Anterior cingulate cortex (tissue), 58 donors: ENCODE measurements at regions not wholly inside any gene's neighbourhood (a gene's known extent, or its start where the extent isn't known, plus 50 kb on each side); places are given as distances from the start of the nearest gene placed in this dataset.

Experiments used
- DNase-seq, 58 donors: peaks; one replicate each; lab custom pipeline; 2025; lab: John Stamatoyannopoulos, UW

DNA sequence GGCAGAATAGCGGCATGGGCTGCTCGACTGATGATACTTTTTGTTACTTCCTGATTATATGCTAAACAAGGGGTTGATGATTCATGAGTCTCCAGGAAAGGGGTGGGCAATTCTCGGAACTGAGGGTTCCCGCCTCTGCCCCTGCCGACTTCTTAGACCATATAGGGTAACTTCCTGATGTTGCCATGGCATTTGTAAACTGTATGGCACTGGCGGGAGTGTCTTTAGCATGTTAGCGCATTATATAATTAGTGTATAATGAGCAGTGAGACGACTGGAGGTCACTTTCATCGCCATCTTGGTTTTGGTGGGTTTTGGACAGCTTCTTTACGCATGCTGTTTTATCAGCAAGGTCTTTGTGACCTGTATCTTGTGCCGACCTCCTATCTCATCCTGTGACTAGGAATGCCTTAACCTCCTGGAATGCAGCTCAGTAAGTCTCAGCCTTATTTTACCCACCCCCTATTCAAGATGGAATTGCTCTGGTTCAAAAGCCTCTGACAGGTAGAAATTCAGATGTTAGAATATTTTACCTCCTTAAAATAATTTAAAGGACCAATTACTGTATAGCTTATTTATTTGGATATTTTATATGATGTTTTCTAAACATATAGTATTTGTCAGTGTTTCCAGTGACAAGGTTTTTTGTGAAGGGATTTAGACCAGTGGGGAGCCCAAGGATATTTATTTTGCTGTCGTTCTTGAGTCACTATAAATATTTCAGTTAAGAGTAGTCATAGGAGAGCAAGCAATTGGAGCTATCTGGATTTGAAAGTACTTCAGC is 90.1 kb upstream of the PIK3CG start:
- DNase-seq: no peak

DNA sequence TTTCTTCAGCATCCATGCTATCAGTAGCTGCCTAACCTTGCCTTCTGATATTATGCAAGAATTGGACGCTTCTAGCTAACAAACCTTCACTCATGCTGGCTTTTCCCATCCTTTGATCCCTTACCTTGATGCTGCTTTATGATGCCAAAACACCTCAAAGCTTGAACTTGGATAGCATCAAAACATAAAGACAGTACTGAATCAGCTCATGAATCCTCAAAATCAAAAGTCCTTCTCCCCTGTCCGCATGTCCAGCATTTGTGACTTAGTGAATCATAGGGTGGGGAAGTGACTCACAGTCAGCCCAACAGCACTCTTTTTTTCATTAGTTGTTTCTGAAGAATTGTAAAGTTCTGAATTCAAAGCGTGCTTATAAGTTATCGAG is 89.5 kb upstream of the PIK3CG start:
- DNase-seq: no peak

DNA sequence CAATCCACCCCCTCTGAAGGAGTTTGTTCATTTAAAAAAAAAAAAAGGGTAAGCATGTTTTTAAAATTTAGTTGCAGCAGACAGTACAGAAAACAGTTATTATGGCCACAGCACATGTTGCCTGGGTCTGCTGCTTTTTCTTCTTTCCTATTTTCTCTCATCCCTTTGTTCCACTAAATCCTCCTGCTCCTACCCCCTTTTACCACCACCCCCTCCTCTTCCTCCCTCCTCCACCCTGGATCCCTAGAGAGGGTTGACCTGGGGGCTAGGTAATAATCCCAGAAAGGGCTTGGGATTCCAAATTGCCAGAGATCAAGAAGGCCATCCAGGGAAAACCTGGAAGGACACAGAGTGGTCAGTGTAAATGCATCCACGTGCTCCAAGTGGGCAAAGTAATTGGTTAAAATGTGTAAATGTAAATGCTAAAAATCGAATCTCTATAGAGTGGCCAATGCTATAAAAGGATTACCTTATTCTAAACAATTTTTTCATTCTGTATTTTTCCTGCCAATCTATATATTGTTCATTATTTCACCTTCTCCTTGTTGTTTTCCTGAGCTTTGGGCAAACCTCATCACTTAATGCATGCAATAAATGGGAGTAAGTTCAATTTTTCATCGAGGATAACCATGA is 89.0 kb upstream of the PIK3CG start:
- DNase-seq: no peak

DNA sequence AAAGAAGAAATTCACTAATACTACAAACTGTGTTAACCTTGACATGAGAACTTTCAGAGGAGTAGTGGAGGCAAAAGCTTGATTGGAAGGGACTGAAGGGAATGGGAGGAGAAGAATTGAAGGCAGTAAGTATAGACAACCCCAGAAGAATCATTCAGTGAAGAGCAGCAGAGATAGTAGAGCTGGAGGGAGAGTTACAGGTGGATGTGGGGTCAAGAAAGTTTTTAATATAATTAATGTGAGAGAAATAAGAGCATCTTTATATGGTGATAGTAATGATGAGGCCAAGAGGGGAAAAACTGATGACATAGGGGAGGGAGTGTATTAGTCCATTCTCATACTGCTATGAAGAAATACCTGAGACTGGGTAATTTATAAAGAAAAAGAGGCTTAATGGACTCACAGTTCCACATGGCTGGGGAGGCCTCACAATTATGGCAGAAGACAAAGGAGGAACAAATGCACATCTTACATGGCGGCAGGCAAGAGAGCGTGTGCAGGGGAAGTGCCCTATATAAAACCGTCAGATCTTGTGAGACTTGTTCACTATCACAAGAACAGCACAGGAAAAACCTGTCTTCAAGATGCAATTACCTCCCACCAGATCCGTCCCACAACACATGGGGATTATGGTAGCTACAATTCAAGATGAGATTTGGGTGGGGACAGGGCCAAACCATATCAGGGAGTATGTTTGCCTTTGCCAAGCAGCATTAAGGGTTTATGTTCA is 88.3 kb upstream of the PIK3CG start:
- no peak for DNase-seq

DNA sequence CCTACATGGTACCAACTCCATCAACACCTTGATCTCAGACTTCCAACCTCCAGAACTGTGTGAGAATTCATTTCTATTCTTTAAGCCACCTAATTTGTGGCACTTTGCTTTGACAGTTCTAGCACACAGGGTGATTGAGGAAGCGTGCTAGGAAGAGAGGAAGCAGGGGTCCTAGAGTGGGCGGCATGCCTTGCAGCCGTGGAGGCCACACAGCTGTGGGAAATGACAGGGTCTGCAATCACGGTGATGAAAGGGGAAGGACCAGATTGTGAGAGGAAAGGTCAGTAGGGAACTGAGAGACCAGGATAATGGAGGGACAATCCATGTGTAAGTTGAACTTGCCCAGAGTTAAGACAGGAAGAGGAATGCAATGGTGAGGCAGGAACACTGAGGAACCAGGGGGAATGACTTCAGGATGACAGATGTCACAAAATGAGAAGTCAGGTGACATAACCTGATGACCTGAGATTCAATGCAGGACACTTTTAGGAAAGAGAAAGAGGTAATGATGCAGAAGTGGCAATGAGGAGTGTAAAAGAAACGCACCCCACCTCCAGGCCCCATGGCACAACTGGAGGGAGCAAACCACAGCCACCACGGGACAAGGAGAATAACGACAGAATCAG is 87.3 kb upstream of the PIK3CG start:
- DNase-seq: no peak

DNA sequence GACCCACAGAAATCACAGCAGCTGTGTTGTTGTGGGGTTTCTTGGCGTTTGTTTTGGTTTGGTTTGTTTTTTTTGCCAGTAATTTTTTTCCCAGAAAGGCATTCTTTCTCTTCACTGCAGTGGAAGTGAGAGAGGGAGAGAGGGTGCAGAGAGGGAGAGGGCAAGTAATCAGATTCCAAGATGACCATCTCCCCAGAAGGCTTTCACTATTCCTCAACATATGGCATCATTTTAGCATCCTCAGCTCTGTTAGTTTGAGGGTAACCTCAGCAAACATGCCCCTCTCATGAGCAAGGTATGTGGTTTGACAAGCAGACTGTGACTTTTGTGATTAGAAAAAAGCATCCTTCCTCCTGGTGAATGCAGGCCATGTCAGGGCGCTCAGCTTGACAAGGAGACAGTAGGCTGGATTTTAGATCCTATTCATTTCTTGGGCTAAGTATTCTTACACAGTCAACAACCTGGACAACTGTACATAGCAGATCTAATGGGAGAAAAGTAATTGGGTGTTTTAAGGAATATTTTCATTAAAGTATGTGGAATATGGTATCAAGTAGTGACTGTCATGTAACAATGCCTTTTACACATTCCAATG is 86.3 kb upstream of the PIK3CG start:
- DNase-seq: no peak

DNA sequence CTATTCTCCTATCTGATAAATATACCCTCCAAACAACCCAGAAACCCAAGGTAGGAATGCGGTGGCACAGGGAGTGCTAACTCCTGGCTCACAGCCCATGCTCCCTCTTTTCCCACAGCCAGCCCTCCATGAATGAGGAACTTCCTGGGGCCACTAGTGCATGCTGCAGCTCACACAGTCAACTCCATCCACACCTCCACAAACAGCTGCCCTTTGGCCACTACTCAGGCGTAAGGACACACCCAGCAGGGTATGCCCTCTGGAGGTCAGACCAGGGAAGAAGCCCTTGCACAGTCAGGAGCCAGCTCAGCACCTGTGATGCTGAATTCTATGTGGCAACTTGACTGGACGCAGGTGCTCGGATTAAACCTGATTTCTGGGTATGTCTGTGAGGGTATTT is 85.2 kb upstream of the PIK3CG start:
- DNase-seq: no peak

DNA sequence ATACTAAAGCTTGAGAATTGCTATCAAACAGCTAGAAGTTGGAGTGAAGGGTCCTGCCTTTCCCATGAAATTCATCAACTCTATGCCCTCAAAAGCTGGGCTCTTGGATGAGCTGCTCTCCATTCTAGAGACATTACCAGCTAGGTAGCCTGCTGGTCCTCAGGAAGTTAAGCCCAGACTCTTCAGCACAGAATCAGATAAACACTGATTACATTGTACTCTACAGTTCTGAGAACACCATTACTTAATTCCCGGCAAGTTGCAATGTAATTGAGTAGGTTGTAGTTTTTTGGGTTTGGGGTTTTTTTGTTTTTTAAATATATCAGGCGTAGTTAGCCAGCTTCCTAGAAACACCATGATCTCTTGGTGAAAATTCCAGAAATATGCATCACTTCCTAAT is 84.1 kb upstream of the PIK3CG start:
- no peak for DNase-seq

DNA sequence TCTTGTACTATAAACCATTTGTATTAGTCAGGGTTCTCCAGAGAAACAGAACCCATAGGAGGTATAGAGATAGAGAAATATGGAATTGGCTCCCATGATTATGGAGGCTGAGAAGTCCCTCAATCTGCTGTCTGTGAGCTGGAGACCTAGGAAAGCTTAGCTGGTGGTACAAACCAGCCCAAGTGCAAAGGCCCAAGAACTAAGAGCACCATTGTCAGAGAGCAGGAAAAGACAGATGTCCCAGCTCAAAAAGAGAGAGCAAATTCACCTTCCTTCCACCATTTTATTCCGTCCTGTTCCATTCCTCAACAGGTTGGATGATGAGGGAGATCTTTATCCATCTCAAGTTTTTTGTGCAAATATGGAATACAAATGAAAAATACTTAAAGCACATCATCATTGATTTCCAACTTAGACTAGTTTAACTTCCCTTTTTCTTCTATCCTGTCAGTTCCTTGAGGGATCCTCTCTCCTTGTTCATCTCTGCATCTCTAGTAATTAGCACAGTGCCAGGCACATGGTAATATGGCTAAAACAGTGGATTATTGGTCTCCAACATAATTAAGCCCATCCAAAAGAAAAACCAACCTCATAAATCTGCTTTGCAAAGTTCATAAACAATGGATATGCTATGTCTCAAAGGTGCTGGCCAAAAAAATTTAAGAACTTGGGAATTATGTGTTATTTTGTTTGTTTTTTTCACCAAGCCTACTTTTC is 83.1 kb upstream of the PIK3CG start:
- DNase-seq: no peak

DNA sequence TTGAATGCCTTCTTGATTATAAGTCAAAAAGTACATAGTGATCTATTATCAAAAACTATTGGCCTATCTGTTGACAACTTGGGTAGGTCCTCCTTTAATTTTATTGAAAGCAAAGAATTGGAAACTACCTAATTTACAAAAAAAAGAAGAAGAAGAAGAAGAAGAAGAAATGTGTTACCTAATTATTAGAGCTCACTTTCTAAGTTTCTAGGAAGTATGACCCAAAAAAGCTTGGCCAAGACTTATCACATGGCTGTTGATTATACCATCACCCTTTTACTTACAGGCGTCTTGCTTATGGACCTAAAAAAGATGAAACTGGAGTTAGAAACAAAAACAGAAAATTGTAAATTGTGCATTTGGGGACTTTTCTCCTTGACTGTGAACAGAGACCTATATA is 81.8 kb upstream of the PIK3CG start:
- no peak for DNase-seq

DNA sequence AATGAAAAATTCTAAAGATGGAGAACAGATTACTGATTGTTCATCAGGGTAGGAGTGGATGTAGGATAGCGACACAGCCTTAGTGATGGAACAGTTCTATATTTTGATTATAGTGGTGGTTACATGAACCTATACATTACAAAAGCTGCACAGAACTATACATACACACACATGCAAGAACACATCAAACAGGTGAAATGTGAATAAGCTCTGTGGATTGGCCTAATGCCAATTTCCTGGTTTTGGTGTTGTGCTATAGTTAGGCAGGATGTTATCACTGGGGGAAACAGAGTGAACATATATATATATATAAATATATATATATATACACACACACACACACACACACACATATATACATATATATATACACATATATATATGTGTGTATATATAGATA is 76.4 kb upstream of the PIK3CG start:
- DNase-seq: no peak

DNA sequence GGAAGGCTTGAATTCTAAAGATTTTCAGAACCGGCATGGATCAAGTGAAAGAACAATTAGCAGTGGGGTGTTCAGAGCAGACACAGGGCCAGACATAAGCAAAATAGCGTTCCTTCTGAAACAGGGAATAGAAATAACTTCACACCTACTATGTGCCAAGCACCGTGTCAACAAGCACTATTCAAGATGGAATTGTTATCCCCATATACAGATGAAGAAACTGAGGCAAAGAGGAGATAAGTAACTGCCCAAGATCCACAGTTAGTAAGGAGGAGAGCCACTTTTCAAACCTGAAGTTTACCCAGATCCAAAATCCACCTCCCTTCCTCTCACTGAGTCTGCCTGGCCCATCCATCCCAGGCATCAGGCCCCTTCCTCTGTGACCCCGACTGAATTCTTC is 73.6 kb upstream of the PIK3CG start:
- DNase-seq: no peak

DNA sequence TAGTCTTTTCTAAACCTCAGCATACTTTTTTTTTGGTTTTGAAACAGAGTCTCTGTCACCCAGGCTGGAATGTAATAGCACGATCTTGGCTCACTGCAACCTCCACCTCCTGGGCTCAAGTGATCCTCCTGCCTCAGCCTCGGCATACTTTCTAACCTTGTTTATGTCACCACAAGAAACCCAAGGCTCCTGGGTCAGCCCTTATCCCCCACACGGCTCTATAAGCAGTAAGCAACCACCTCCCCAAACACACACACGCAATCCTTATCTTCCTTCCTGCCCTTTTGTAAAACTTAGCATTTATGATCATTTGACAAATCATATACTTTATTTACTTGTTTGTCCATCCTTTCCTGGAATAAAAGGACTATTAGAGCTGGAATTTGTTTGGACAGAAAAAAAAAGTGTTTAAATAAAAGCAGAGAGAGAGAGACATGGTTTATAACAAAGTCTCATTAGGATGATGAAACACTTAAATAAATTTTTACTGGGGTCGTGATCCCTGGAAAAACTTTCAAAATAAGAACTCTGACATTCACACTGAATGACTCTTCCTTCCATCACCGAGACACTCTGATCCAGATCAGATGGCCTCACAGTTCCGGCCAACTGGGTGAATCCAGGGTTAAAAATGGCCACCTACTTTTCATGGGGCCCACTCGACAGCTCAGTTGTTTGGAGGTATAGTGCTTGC is 72.7 kb upstream of the PIK3CG start:
- no peak for DNase-seq

DNA sequence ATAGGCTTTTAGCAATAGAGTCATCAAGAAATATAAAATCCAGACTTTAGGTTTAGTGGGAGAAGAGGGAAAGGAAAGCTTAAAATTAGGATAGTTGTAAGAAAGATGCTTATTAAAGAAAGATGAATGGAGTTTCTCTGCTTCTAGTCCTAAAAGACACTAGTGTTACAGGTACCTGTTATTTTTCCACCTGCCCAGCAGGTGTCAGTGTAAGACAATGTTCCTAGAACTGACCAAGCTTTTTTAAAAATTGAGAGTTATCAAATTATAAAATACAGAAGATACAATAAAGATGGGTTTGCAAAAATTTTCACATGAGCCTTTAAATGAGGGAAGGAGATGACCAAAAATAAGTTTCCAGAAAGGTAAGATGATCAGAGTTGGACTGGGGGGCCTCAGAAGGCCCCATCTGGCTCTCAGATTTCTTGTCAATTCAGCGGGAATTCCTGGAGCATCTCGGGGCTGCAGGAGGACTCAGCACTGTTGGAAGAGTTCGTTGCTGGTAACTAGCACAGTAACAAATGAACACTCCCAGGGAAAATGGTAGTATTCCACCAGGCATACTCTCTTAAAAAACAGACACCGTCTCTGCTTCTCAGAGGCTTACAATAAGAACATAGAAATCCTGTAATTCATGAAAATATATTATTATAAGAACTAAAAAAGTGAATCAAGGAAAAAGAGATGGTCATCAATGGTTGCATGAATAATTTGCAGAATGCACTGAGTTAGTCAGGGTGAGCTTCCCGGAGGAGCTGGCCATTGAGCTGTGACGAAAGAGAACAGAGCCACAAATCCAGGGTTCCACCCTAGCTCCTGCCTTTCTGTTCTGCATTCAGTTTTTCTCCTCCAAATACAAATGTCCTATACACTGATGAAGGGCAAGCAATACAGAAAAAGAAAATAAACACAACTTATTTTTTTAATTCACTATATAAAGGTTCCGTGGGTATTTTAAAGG is 71.8 kb upstream of the PIK3CG start:
- DNase-seq: no peak

DNA sequence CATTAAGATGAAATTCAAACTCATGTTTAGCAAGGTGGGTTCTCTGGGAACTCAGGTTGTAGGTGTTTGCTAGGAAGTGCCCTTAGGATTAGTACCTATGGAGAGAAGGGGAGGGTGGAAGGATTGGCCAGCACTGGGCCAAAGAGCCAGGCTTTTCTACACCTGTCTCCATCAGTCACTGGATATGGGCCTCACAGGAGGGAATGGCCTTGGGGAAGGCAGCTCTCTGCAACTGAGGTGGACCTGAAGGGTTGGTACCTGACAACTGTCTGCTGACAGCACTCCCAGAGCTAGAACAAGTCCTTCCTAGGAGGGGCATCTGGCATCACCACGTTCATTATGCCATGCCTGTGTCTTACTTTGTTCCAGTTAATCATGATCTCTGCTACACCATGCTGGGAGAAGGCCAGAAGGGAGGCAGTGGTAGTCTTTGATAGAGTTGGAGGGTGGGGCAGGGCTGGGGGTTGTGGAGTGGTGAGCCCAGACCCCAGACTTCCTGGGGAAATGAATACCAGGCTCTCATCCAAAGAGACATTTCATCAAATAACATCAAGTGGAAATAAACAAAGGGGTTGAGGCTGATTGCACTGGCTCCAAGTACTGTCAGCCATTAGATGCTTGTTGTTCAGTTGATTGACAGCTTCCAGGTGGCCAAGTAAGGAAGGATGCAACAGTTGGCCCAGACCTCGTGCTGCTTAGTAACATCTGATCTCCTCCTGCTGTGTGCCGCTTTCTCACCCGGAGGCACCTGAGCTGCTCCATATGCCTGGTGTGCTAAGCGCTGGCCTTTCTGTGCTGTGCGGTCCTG is 70.6 kb upstream of the PIK3CG start:
- no peak for DNase-seq

DNA sequence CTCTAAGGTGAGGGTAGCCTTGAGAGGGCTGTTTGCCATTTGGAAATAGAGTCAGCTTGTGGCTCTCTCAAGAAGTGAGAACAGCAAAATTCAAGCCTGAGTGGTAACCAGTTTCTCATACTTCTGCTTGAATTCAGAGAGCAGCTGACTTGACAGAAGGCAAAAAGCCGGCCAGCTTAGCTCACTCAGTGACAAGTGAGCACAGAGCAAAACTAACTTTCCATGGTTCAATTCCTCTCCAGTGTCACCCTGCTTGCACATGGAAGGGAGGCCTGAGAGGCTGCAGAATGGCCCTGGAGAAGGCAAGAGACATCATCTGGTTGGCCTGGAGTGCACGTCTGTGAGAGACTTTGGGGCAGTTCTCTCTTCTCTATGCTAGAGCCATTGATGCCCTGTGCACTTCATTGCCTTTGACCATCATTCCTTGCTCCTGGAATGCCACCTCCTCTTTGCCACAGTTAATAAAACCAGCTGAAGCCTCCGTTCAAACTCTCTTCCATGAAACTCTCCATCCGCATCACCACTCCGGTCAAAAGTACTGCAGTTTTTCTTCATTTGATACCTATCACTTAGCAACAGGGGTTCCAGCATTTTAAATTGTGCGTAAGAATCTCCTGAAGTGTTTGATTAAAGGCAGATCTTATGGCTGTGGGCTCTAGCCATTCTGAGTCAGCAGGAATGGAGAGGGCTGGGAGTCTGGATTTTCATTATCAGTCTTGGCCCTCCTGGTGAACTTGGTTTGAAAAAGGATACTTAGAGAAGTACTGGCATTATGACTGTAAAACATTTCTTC is 69.8 kb upstream of the PIK3CG start:
- DNase-seq: no peak

DNA sequence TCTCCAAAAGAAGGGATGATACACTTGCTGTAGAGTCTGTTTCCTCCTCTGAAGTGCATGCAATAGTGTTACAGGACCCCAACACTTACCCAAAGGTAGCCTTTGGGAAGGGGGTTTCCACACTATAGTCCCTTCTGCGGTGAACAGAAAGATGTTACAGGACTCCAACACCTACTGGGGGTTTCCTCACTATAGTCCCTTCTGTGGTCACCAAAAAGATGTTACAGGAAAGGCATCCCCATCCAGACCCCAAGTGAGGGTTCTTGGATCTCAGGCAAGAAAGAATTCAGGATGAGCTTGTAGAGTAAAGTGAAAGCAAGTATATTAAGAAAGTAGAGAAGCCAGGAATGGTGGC is 69.2 kb upstream of the PIK3CG start:
- DNase-seq: no peak
